Liver (tissue), 8 donors: ENCODE measurements at regions not wholly inside any gene's neighbourhood (a gene's known extent, or its start where the extent isn't known, plus 50 kb on each side); places are given as distances from the start of the nearest gene placed in this dataset.

Experiments used
- DNase-seq: peaks from one replicate; pipeline ENCODE4 v3.0.0-alpha.2; 2017; ENCODE audit warnings: low spot score
- H3K27ac ChIP-seq, 2 donors: one replicate each; pipeline ENCODE4 v1.7.0; 2013; ENCODE audit warnings: inconsistent platforms in 2 of 2, low read length in 2 of 2, control low read depth in 1 of 2, low read depth in 1 of 2, mild to moderate bottlenecking in 1 of 2
- H3K27me3 ChIP-seq, 4 donors: one replicate each; pipeline versions ENCODE4 v1.6.1 to v1.7.0; 2013; ENCODE audit warnings: low read length in 3 of 4, inconsistent platforms in 1 of 4, mild to moderate bottlenecking in 1 of 4, moderate library complexity in 1 of 4; ENCODE audit not compliant: control insufficient read depth in 4 of 4, insufficient read depth in 4 of 4
- H3K36me3 ChIP-seq, 4 donors: one replicate each; pipeline versions ENCODE4 v1.6.1 to v1.7.0; 2013; ENCODE audit warnings: low read length in 3 of 4, mild to moderate bottlenecking in 3 of 4, low read depth in 1 of 4, moderate library complexity in 1 of 4; ENCODE audit not compliant: control insufficient read depth in 4 of 4, insufficient read depth in 3 of 4
- H3K4me1 ChIP-seq, 4 donors: one replicate each; pipeline versions ENCODE4 v1.6.1 to v1.7.0; 2013; ENCODE audit warnings: low read length in 3 of 4, mild to moderate bottlenecking in 3 of 4, moderate library complexity in 1 of 4; ENCODE audit not compliant: control insufficient read depth in 4 of 4, insufficient read depth in 4 of 4
- H3K4me3 ChIP-seq, 3 donors: one replicate each; pipeline versions ENCODE4 v1.6.1 to v1.7.0; 2013; ENCODE audit warnings: low read length in 3 of 3, control low read depth in 1 of 3, low read depth in 1 of 3, mild to moderate bottlenecking in 1 of 3
- H3K9ac ChIP-seq, 2 donors: one replicate each; pipeline ENCODE4 v1.7.0; 2013; ENCODE audit warnings: low read length in 2 of 2, mild to moderate bottlenecking in 2 of 2, moderate library complexity in 2 of 2, control low read depth in 1 of 2, low read depth in 1 of 2
- H3K9me3 ChIP-seq, 4 donors: one replicate each; pipeline versions ENCODE4 v1.6.1 to v1.7.0; 2013; ENCODE audit warnings: low read length in 3 of 4; ENCODE audit not compliant: control insufficient read depth in 4 of 4
- CTCF ChIP-seq: fragments of 150-350 bp; IDR thresholded peaks from 2 replicates; pipeline ENCODE4 v1.5.1; 2017; ENCODE audit warnings: improper control_type of control experiment, low read depth, low read length; ENCODE audit not compliant: missing input control
- EGR1 ChIP-seq, 2 donors: IDR thresholded peaks; 2 replicates each; pipeline ENCODE4 v1.6.1; 2016 to 2018; ENCODE audit warnings: antibody characterized with exemption in 2 of 2, low read depth in 2 of 2
- FOXA1 ChIP-seq: IDR thresholded peaks from 2 replicates; pipeline ENCODE4 v1.6.1; 2016; ENCODE audit warnings: antibody characterized with exemption
- FOXA2 ChIP-seq: IDR thresholded peaks from 2 replicates; pipeline ENCODE4 v1.6.1; 2016; ENCODE audit warnings: antibody characterized with exemption
- GABPA ChIP-seq, 2 donors: IDR thresholded peaks in 1 of 2; conservative IDR thresholded peaks in 1 of 2; 2 replicates each; pipeline ENCODE4 v1.6.1; 2016; ENCODE audit warnings: antibody characterized with exemption in 2 of 2, mild to moderate bottlenecking in 1 of 2, moderate library complexity in 1 of 2
- HNF4A ChIP-seq, 2 donors: conservative IDR thresholded peaks; 2 replicates each; pipeline ENCODE4 v1.6.1; 2016; ENCODE audit warnings: antibody characterized with exemption in 2 of 2, mild to moderate bottlenecking in 2 of 2
- HNF4G ChIP-seq: IDR thresholded peaks from 2 replicates; pipeline ENCODE4 v1.6.1; 2016; ENCODE audit warnings: antibody characterized with exemption
- MAX ChIP-seq: IDR thresholded peaks from 2 replicates; pipeline ENCODE4 v1.6.1; 2016; ENCODE audit warnings: antibody characterized with exemption
- NR2F2 ChIP-seq: IDR thresholded peaks from 2 replicates; pipeline ENCODE4 v1.6.1; 2016; ENCODE audit warnings: antibody characterized with exemption
- RAD21 ChIP-seq, 2 donors: IDR thresholded peaks; 2 replicates each; pipeline ENCODE4 v1.6.1; 2016; ENCODE audit warnings: antibody characterized with exemption in 2 of 2, mild to moderate bottlenecking in 2 of 2
- REST ChIP-seq: IDR thresholded peaks from 2 replicates; pipeline ENCODE4 v1.6.1; 2016; ENCODE audit warnings: antibody characterized with exemption, mild to moderate bottlenecking
- RXRA ChIP-seq, 2 donors: IDR thresholded peaks; 2 replicates each; pipeline ENCODE4 v1.6.1; 2017 to 2018; ENCODE audit warnings: antibody characterized with exemption in 2 of 2, mild to moderate bottlenecking in 1 of 2
- SP1 ChIP-seq: IDR thresholded peaks from 2 replicates; pipeline ENCODE4 v1.6.1; 2018; ENCODE audit warnings: antibody characterized with exemption, mild to moderate bottlenecking
- TAF1 ChIP-seq: conservative IDR thresholded peaks from 2 replicates; pipeline ENCODE4 v1.6.1; 2016; ENCODE audit warnings: antibody characterized with exemption, mild to moderate bottlenecking
- WGBS: extraction: QIAGEN DNeasy Blood & Tissue Kit; methylation state at CpG from one replicate; pipeline ENCODE4 v1.1.7; 2013; 5-methylcytosine and 5-hydroxymethylcytosine counted together
- TF ChIP-seq, protein P1 (sequence below): IDR thresholded peaks from 2 replicates; pipeline ENCODE4 v1.6.1; 2016; ENCODE audit warnings: antibody characterized with exemption
- donor health status: healthy.
- donor health status: healthy.
- donor health status: healthy.
- donor health status: healthy.
- donor health status: healthy.

GRCh38 chr6:2447318-2447920 is 202.0 kb upstream of the GMDS start (continued):
- TF ChIP-seq CTCF (no peak), GABPA (IDR thresholded peaks at IDR 0.05 in 1 of 2, conservative IDR thresholded peaks at IDR 0.05 in 1 of 2) (no peak)

DNA sequence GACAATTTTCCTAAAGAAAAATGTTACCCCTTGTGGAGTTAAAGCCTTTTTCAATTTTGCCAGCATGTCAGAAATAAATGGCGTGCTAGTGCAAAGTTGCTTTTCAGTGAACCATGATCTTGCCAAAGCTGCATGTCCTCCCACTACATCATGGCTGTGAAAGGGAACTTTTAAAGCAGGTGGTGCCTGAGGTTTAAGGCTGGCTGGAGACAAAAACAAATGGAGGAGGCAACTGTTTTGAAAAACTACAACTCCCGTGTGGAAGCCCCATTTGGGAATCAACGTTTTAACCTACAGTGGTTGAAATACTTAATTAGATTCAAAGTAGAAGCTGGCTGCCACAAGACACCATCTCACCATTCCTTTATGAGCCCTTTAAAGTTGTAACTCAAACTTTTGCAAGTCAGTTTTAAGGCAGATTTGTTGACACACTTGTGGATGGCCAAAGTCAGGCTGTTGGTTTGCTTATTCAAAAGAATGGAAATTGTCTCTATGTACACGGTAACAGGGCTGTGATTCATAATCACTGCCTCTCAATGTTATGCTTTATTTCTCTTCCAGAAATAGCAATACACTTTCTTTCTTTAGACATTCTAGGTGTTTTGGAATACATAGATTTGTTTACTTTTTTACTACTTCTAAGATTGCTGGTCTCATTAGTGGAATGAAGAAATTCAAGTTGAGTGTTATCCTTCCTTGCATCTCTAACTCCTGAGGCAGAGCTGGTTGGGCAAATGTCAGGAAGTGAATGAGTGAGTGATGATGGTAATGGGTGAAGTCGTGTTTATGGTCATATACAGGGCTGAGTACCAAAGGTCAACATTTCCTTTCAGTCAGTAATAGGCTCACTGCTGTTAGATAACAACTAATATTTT is 196.4 kb upstream of the GMDS start:
- H3K4me3 ChIP-seq, result no peak overlapping the region
- TF ChIP-seq REST (no peak), FOXA2 (no peak), MAX (no peak), GABPA (IDR thresholded peaks at IDR 0.05 in 1 of 2, conservative IDR thresholded peaks at IDR 0.05 in 1 of 2) (no peak), RXRA (IDR thresholded peaks at IDR 0.05) (no peak), SP1 (no peak), HNF4G (no peak), NR2F2 (no peak), FOXA1 (no peak), HNF4A (conservative IDR thresholded peaks at IDR 0.05) (no peak), RAD21 (IDR thresholded peaks at IDR 0.05) (no peak)
- H3K9me3 ChIP-seq, result no peaks in the 10 kb centered on the region
- DNase-seq, result no peak
- 83% methylated on average over 5 of the region's 5 CpGs for WGBS
- no peaks in the 10 kb centered on the region for H3K4me1 ChIP-seq
- H3K27me3 ChIP-seq, result no peaks in the 10 kb centered on the region
- H3K36me3 ChIP-seq, result peaks cover 0 to 2% (median 0%) of the 10 kb centered on the region in 4 donors
- H3K9ac ChIP-seq, result no peak overlapping the region
- H3K27ac ChIP-seq, result no peak overlapping the region

DNA sequence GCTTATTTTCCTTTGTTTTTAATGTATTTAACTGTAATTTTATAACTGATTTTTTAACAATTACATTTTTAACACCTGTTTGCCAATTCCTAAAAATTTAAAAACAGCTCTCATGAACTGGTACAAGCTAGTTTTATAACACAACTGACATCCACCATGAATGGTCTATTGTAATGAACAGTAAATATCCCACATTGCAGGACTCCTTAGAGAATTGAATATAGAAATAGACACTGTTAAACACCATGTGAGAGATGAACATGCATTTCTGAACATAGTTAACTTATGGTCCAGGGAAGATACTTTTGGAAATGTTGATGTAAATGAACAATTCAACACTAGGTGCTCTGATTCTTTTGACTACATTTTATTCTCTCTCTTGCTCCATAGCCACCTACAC is 195.1 kb upstream of the GMDS start:
- Histone ChIP-seq H3K4me3 (no peak overlapping the region), H3K4me1 (no peaks in the 10 kb centered on the region), H3K27ac (no peak overlapping the region), H3K27me3 (no peaks in the 10 kb centered on the region), H3K36me3 (peaks cover 0 to 2% (median 0%) of the 10 kb centered on the region in 4 donors), H3K9ac (no peak overlapping the region), H3K9me3 (no peaks in the 10 kb centered on the region)
- no peak for DNase-seq
- no peak for TF ChIP-seq EGR1 (IDR thresholded peaks at IDR 0.05; ENCODE audit: low read depth in 2 of 2)
- TF ChIP-seq FOXA2, result no peak
- no peak for TF ChIP-seq TAF1
- TF ChIP-seq HNF4G, result no peak
- TF ChIP-seq NR2F2, result no peak
- no peak for TF ChIP-seq MAX
- no peak for TF ChIP-seq CTCF
- TF ChIP-seq FOXA1, result no peak
- TF ChIP-seq, protein P1, sequence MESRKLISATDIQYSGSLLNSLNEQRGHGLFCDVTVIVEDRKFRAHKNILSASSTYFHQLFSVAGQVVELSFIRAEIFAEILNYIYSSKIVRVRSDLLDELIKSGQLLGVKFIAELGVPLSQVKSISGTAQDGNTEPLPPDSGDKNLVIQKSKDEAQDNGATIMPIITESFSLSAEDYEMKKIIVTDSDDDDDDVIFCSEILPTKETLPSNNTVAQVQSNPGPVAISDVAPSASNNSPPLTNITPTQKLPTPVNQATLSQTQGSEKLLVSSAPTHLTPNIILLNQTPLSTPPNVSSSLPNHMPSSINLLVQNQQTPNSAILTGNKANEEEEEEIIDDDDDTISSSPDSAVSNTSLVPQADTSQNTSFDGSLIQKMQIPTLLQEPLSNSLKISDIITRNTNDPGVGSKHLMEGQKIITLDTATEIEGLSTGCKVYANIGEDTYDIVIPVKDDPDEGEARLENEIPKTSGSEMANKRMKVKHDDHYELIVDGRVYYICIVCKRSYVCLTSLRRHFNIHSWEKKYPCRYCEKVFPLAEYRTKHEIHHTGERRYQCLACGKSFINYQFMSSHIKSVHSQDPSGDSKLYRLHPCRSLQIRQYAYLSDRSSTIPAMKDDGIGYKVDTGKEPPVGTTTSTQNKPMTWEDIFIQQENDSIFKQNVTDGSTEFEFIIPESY, result no peak
